PC-9 (cell line): ENCODE measurements at regions not wholly inside any gene's neighbourhood (a gene's known extent, or its start where the extent isn't known, plus 50 kb on each side); places are given as distances from the start of the nearest gene placed in this dataset.

Experiments
- CTCF ChIP-seq: fragments of 200-600 bp; sonication (generic); conservative IDR thresholded peaks from 2 replicates; pipeline ENCODE4 v1.6.1; 2017; ENCODE audit warnings: mixed run types, antibody characterized with exemption, mild to moderate bottlenecking, moderate library complexity
- EZH2 ChIP-seq: fragments of 200-600 bp; sonication (generic); IDR thresholded peaks from 2 replicates; pipeline ENCODE4 v1.8.0; 2017; ENCODE audit warnings: antibody characterized with exemption, low read depth

DNA sequence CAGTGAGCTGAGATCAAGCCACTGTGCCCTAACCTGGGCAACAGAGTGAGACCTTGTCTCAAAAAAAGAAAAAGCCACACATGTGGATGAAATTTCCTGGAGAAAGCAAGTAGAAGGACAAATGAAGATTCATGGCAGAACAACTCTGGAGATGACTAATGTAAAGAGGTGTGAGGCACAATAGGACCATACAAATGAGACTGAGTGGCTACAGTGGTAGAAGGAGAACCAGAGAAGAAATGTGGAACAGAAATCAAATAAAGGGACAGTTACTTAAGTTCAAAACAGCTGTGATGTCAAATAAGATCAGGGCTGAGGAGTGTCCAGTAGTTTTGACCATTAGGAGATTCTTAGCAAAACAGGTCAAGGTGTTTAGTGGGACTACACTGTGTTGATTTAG is 130.9 kb upstream of the CDK6 start:
- no peak for TF ChIP-seq EZH2
- TF ChIP-seq CTCF, result no peak
